Activated CD8-positive, alpha-beta T cell treated with anti-CD3 and anti-CD28 coated beads, Interleukin-2, amount 10 ng/mL, durations not matched to agents 7 days and 5 days (primary cell): ENCODE measurements at regions not wholly inside any gene's neighbourhood (a gene's known extent, or its start where the extent isn't known, plus 50 kb on each side); places are given as distances from the start of the nearest gene placed in this dataset.

ENCODE experiments used
- ATAC-seq: fragments of 150-1000 bp; cut with Tn5 transposase; one replicate; pipeline ENCODE4 v1.10.0; 2021; ENCODE audit warnings: moderate library complexity
- CTCF ChIA-PET: fragments of 350-600 bp; sonication (Branson Sonifier 250); formaldehyde crosslinking; loops from one replicate; lab custom pipeline; 2021; ENCODE audit warnings: antibody characterized with exemption; lab: Charles Lee
- POLR2A ChIA-PET: fragments of 350-600 bp; sonication (Branson Sonifier 250); formaldehyde crosslinking; loops from one replicate; lab custom pipeline; 2021; ENCODE audit warnings: antibody characterized with exemption; lab: Charles Lee
- DNase-seq: peaks from one replicate; pipeline ENCODE4 v3.0.0-alpha.2; 2020
- H3K27ac Mint-ChIP-seq: one replicate; pipeline ENCODE4 v1.8.0; 2021; ENCODE audit warnings: mild to moderate bottlenecking, mixed read lengths
- H3K27me3 Mint-ChIP-seq: one replicate; pipeline ENCODE4 v1.8.0; 2021; ENCODE audit warnings: low read depth, mixed read lengths
- H3K36me3 Mint-ChIP-seq: one replicate; pipeline ENCODE4 v1.8.0; 2021; ENCODE audit warnings: low read depth, mixed read lengths
- H3K4me1 Mint-ChIP-seq: one replicate; pipeline ENCODE4 v1.8.0; 2021; ENCODE audit warnings: low read depth, mixed read lengths
- H3K4me3 Mint-ChIP-seq: one replicate; pipeline ENCODE4 v1.8.0; 2021; ENCODE audit warnings: mild to moderate bottlenecking, mixed read lengths
- H3K9me3 Mint-ChIP-seq: one replicate; pipeline ENCODE4 v1.8.0; 2022; ENCODE audit warnings: mixed read lengths; ENCODE audit not compliant: insufficient read depth

DNA sequence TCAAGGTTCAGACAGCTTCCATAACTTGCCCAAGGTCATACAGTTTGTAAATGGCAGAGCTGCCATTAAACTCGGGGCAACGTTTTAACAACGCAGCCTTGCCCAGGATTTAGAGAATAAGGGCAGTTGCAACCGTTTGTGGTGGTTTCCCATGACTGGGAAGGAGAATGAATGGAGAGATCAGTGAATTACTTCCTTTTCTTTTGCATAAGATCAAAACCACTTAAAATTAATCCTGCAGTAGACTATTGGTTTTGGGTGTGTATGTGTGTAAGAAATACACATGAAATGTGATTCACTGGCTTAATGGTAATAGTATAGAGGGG is 179.1 kb upstream of the MIR17HG start:
- H3K27ac Mint-ChIP-seq: no peak overlapping the region
- H3K27me3 Mint-ChIP-seq: no peaks in the 10 kb centered on the region
- no peaks in the 10 kb centered on the region for H3K9me3 Mint-ChIP-seq
- no peak overlapping the region for H3K4me3 Mint-ChIP-seq
- no peaks in the 10 kb centered on the region for H3K36me3 Mint-ChIP-seq
- ChIA-PET CTCF (no interaction called here), POLR2A (no interaction called here)
- ATAC-seq: no peak
- DNase-seq: no peak
- no peaks in the 10 kb centered on the region for H3K4me1 Mint-ChIP-seq

DNA sequence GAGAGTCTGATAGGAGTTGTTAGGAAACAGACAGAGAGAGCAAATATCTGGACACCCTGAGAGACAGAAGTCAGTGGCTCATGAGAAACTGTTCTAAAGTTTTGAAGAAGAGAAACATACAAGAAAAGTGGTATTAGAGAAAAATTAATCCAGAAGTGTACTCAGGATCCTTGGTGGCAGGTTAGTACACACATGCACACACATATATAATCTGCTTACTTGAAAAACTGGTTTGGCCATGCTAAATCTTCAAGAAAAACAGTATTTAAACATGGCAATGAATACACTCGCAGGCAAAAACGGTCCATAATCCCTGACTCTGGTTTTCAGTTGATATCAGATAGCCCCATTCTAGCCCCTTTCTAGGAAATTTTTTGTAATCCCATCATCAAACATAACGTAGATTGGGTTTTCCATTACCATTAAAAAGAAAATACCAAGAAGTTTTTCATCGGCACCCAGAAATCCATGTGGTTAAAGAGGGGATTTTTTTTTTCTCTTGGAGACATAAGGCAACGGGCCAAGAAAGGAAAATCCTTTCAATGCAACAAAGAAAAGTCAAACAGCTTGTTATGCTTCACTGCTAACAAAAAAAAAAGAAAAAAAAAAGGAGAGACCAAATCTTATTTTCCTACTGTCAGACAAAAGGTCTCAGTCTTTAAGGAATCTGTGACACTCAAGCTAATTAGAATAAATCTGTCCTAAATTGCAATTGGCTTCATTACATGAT is 178.0 kb upstream of the MIR17HG start:
- no peaks in the 10 kb centered on the region for H3K4me1 Mint-ChIP-seq
- ATAC-seq: no peak
- H3K36me3 Mint-ChIP-seq: no peaks in the 10 kb centered on the region
- ChIA-PET CTCF (no interaction called here), POLR2A (no interaction called here)
- DNase-seq: no peak
- no peak overlapping the region for H3K27ac Mint-ChIP-seq
- H3K4me3 Mint-ChIP-seq: no peak overlapping the region
- no peaks in the 10 kb centered on the region for H3K9me3 Mint-ChIP-seq
- no peaks in the 10 kb centered on the region for H3K27me3 Mint-ChIP-seq

DNA sequence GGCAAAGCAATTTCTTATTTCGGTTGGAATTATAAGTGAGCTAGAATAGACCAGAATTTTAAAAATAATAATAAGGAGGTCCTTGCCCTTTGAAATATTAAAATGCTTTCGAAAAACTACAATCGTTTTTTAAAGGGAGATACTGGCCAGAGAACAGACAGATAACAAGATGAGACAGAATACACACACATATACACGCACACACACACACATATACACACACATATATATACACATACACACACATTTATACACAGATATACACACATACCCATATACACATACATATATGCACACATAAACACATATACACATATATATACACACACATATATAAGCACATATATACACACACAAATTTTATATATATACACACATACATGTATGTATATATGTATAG is 175.3 kb upstream of the MIR17HG start:
- no peak for ATAC-seq
- Mint-ChIP-seq H3K4me1 (no peaks in the 10 kb centered on the region), H3K27ac (no peak overlapping the region), H3K4me3 (no peak overlapping the region), H3K36me3 (no peaks in the 10 kb centered on the region), H3K27me3 (peaks cover 6% of the 10 kb centered on the region), H3K9me3 (no peaks in the 10 kb centered on the region)
- DNase-seq: no peak
- CTCF ChIA-PET: no interaction called here
- POLR2A ChIA-PET: no interaction called here

DNA sequence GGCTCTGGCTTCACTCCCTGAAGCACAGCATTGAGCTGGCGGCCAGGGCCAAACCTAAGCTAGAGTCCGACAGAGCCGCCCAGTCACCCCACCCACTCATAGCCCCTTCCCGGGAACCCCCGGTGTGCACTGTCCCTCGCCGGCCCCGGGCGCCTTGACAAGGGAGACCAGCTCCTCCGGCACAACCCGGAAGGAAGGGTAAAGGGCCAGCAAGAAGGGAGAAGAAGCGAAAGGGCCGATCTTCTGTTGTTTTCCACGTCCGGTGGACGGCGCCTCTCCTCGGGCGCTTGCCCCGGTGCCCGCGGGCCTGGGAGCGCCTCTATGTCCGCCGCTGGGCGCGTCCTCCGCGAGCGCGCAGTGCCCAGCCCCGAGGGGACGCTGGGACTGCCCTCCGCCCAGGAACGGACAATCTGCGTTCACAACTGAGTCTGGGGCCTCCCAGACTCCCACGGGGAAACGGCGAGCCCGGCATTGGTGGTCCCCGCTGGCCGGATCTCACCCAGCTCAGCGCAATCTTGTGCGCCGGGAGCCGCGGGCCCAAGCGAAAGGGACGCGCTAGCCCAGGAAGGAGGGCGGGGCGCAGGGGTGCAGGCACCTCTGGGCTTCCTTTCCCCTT is 172.5 kb upstream of the MIR17HG start:
- no peak overlapping the region for H3K27ac Mint-ChIP-seq
- DNase-seq (no peak), ATAC-seq (no peak)
- no peaks in the 10 kb centered on the region for H3K4me1 Mint-ChIP-seq
- no peaks in the 10 kb centered on the region for H3K9me3 Mint-ChIP-seq
- peaks cover 6% of the 10 kb centered on the region for H3K27me3 Mint-ChIP-seq
- H3K4me3 Mint-ChIP-seq: no peak overlapping the region
- CTCF ChIA-PET: no interaction called here
- POLR2A ChIA-PET: no interaction called here
- H3K36me3 Mint-ChIP-seq: no peaks in the 10 kb centered on the region

DNA sequence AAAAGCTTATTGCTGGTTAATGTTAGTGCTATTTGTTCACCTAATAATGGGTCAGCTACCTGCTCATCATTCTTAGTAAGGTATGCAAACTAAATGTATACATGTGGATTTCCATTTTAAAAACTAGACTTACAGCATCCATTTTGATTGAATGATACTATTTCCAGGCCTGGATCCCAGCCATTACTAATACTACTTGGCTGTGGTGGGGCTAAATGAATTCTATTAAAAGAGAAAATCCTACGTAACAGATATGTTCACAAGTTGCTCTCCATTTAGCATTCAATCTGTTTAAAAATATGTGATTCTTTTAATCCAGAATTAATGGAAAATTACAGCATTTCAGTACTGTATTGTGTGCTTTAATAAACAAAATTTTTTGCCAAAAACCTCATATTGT is 169.4 kb upstream of the MIR17HG start:
- Mint-ChIP-seq H3K27ac (no peak overlapping the region), H3K27me3 (peaks cover 6% of the 10 kb centered on the region), H3K36me3 (no peaks in the 10 kb centered on the region), H3K9me3 (no peaks in the 10 kb centered on the region), H3K4me1 (no peaks in the 10 kb centered on the region), H3K4me3 (no peak overlapping the region)
- CTCF ChIA-PET: interaction anchor here (1.0 kb wide), 1 partner anchor 16 kb away, joined by 3 read pairs; no protein-coding TSS in a partner anchor
- ATAC-seq (no peak), DNase-seq (no peak)
- POLR2A ChIA-PET: no interaction called here

DNA sequence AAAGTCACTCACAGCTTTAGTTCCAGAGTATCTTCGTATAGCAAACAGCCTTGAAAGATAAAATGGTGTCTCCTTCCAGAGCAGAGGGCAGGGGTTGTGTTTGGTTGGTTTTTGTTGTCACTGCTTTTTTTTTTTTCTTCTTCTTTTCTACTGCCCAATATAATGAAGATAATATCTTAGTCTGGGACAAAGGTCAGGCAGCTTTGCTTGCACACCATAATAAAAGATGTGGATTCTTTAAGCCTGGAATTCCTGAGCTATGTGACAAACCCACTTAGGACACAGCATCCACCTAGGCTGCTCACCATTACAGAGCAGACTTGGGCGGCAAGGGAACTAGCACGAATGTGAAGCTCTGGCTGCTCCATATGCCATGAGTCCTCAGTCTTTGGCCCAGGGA is 165.6 kb upstream of the MIR17HG start:
- no peak for DNase-seq
- ChIA-PET CTCF (no interaction called here), POLR2A (no interaction called here)
- H3K36me3 Mint-ChIP-seq: no peaks in the 10 kb centered on the region
- no peaks in the 10 kb centered on the region for H3K4me1 Mint-ChIP-seq
- no peaks in the 10 kb centered on the region for H3K27me3 Mint-ChIP-seq
- no peak overlapping the region for H3K4me3 Mint-ChIP-seq
- H3K27ac Mint-ChIP-seq: no peak overlapping the region
- no peak for ATAC-seq
- H3K9me3 Mint-ChIP-seq: no peaks in the 10 kb centered on the region

DNA sequence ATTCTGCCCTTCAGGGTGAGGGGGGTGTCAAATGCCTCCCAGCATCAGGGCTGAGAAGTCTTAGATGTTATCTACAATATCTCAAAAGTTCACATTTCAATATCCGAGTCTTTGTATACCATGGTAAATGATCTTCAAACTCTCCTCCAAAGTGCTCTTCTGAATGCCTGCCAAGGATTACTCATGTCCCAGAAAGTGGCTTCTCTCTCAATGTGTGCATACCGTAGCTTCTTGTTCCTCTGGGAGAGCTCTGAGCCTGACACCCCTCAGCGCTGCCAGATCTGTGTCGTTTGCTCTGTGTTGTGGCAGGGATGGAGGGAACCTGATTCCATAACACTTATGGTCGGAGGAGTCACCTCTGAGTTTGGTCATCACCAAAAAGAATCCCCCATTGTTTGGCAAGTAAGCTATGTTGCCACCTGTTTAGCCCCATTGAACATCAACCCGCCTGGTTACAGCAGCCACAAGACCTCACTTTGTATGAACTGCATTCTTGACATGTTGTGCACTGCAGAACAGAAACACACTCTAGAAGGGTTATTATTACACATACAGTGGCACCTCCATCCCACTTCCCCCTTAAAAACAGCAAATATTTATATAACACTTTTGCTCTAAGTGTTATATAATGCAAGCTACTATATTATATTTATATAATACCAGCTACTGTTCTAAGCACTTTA is 163.1 kb upstream of the MIR17HG start:
- POLR2A ChIA-PET: no interaction called here
- CTCF ChIA-PET: interaction anchor here (0.9 to 1.2 kb wide), 2 partner anchors 41 to 50 kb away, joined by 3 read pairs; no protein-coding TSS in a partner anchor
- H3K36me3 Mint-ChIP-seq: no peaks in the 10 kb centered on the region

DNA sequence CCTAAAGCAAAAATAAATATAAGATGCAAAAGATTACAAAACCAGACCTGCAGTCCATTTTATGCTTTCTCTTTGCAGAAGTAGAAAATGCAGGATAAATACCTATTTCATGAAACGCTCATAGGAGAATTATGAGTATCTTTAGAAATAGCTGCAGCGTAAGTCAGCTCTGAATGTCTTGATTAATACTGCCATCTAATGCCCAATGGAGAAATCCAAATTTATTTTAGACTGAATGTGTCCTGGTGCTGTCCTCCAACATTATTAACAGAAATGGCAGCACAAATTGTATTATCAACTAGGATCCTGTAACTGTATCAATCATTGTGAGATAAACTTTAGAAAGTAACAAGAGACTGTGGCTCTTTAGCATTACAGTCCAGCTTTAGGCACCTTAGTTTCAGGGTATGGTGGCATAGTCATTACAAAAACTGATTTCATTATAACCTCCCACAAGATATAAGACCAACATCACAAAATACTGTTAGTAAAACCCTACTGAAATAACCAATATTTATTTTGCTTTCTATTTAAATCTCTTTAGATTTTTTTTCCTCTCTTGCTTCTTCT is 162.1 kb upstream of the MIR17HG start:
- no peaks in the 10 kb centered on the region for H3K4me1 Mint-ChIP-seq
- ATAC-seq (no peak), DNase-seq (no peak)
- H3K9me3 Mint-ChIP-seq: no peaks in the 10 kb centered on the region
- ChIA-PET POLR2A (no interaction called here), CTCF (interaction anchor here (0.9 kb wide), 1 partner anchor 51 kb away, joined by 3 read pairs; no protein-coding TSS in a partner anchor)
- H3K36me3 Mint-ChIP-seq: no peaks in the 10 kb centered on the region
- no peaks in the 10 kb centered on the region for H3K27me3 Mint-ChIP-seq
- no peak overlapping the region for H3K27ac Mint-ChIP-seq
- H3K4me3 Mint-ChIP-seq: no peak overlapping the region

More for the DNA sequence above, 163.1 kb upstream of the MIR17HG start:
- Mint-ChIP-seq H3K9me3 (no peaks in the 10 kb centered on the region), H3K27me3 (no peaks in the 10 kb centered on the region), H3K4me1 (no peaks in the 10 kb centered on the region), H3K4me3 (no peak overlapping the region), H3K27ac (no peak overlapping the region)
- ATAC-seq (no peak), DNase-seq (no peak)

DNA sequence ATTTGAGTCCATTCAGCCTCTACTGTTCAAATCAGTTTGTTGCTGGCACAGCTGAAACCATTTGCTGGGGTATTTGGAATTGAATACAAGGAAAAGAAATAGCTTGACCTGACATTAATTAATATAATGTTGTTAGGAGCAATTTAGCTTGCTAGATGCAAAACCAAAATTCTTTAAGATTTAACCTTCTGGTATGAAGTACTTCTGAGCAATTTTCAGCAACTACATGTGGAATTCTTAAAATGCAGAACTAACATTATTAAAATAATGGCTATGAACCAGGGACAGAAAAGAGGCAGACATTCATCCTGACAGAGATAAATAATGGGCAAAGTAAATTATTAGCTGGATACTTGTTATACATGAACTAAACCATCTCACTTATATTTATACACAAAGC is 160.0 kb upstream of the MIR17HG start:
- Mint-ChIP-seq H3K4me3 (no peak overlapping the region), H3K27ac (no peak overlapping the region), H3K4me1 (no peaks in the 10 kb centered on the region), H3K36me3 (no peaks in the 10 kb centered on the region), H3K9me3 (no peaks in the 10 kb centered on the region), H3K27me3 (no peaks in the 10 kb centered on the region)
- ChIA-PET POLR2A (no interaction called here), CTCF (no interaction called here)
- DNase-seq: no peak
- no peak for ATAC-seq

DNA sequence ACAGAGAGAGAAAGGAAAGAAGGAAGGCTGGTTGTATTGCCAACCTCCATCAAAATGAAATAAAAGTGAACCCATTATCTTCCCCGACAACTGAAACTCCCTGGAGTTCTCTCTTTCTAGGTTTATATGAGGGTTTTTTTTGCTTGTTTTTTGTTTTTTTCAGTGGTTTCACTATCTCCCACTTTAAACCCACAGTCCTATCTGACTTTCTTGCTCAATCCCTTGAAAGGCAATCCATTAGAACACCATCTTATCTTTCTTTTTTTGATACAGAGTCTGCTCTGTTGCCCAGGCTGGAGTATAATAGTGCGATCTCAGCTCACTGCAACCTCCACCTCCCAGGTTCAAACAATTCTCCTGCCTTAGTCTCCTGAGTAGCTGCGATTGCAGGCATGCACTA is 158.0 kb upstream of the MIR17HG start:
- no peaks in the 10 kb centered on the region for H3K9me3 Mint-ChIP-seq
- no peaks in the 10 kb centered on the region for H3K4me1 Mint-ChIP-seq
- H3K4me3 Mint-ChIP-seq: no peak overlapping the region
- ATAC-seq: no peak
- ChIA-PET CTCF (no interaction called here), POLR2A (no interaction called here)
- no peak overlapping the region for H3K27ac Mint-ChIP-seq
- no peaks in the 10 kb centered on the region for H3K36me3 Mint-ChIP-seq
- no peaks in the 10 kb centered on the region for H3K27me3 Mint-ChIP-seq
- no peak for DNase-seq

DNA sequence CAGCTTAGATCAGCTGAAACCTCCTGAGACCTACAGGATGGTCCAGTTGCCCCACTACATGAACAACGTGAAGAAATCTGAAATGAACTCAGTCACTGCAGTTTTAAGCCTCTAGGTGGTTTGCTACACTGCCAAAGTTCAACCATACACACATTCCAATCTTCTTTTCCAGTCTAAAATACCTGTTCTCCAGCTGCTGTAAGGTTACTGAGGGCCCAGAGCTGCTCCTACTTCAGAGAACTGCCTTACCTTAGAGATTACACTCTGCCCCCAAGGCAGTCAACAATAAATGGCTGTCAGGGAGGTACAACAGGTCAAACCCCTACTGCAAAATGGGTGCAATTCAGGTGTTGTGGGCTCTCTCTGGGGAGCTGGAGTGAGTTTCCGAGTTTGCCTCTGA is 154.1 kb upstream of the MIR17HG start:
- ChIA-PET POLR2A (no interaction called here), CTCF (interaction anchor here (1.0 kb wide), 1 partner anchor 15 kb away, joined by 3 read pairs; no protein-coding TSS in a partner anchor)
- Mint-ChIP-seq H3K9me3 (no peaks in the 10 kb centered on the region), H3K27ac (no peak overlapping the region), H3K36me3 (no peaks in the 10 kb centered on the region), H3K4me3 (no peak overlapping the region), H3K27me3 (no peaks in the 10 kb centered on the region), H3K4me1 (no peaks in the 10 kb centered on the region)
- DNase-seq (no peak), ATAC-seq (no peak)

DNA sequence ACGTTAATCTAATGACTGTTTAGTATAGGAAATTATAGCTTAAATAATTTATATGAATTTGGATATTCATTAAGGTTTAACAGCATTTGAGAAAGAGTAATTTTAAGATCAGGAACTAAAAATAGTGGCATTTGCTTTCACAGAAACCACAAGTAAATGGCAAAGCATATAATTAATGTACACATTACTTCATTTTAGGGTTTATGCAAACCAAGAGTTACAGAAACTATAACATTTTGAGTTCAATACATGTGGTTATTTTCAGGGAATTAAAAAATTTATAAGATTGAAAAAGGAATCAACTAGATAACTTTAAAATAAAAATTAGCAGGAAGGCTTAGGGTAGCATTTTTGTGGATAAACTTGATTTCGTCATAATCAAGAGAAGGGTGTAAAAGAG is 151.7 kb upstream of the MIR17HG start:
- H3K9me3 Mint-ChIP-seq: no peaks in the 10 kb centered on the region
- no peak for ATAC-seq

More for the DNA sequence above, 151.7 kb upstream of the MIR17HG start:
- Mint-ChIP-seq H3K36me3 (no peaks in the 10 kb centered on the region), H3K4me1 (no peaks in the 10 kb centered on the region), H3K27me3 (no peaks in the 10 kb centered on the region), H3K4me3 (no peak overlapping the region), H3K27ac (no peak overlapping the region)
- CTCF ChIA-PET: no interaction called here
- DNase-seq: no peak
- POLR2A ChIA-PET: no interaction called here
